GM23338 (cell line): ENCODE measurements at regions not wholly inside any gene's neighbourhood (a gene's known extent, or its start where the extent isn't known, plus 50 kb on each side); places are given as distances from the start of the nearest gene placed in this dataset.

ENCODE experiments used
- ATAC-seq: fragments of 200-7000 bp; cut with Tn5 transposase; 3 replicates; pipeline ENCODE4 v1.9.1; 2020
- DNase-seq: peaks from one replicate; pipeline ENCODE4 v3.0.0-alpha.2; 2015; ENCODE audit warnings: low spot score
- H2AFZ ChIP-seq: fragments of 200-600 bp; sonication (generic); 2 replicates; pipeline ENCODE4 v1.8.0; 2016; ENCODE audit warnings: antibody characterized with exemption, mild to moderate bottlenecking, moderate library complexity
- H3F3A ChIP-seq: fragments of 200-600 bp; sonication (generic); replicated peaks from 2 replicates; pipeline ENCODE4 v1.8.0; 2017; ENCODE audit warnings: antibody characterized with exemption, mixed run types, low read depth
- H3K27ac ChIP-seq: fragments of 200-600 bp; sonication (generic); 2 replicates; pipeline ENCODE4 v1.6.1; 2016; ENCODE audit warnings: low read depth
- H3K27me3 ChIP-seq: fragments of 200-600 bp; sonication (generic); 2 replicates; pipeline ENCODE4 v1.8.0; 2016; ENCODE audit warnings: mild to moderate bottlenecking, mixed run types, moderate library complexity; ENCODE audit not compliant: insufficient read depth
- H3K36me3 ChIP-seq: fragments of 200-600 bp; sonication (generic); 2 replicates; pipeline ENCODE4 v1.8.0; 2016; ENCODE audit warnings: mild to moderate bottlenecking; ENCODE audit not compliant: insufficient read depth
- H3K4me1 ChIP-seq: fragments of 200-600 bp; sonication (generic); 2 replicates; pipeline ENCODE4 v1.8.0; 2016; ENCODE audit warnings: mild to moderate bottlenecking, moderate library complexity; ENCODE audit not compliant: insufficient read depth
- H3K4me2 ChIP-seq: fragments of 200-600 bp; sonication (generic); 2 replicates; pipeline ENCODE4 v1.7.1; 2017; ENCODE audit warnings: mixed run types
- H3K4me3 ChIP-seq: fragments of 200-600 bp; sonication (generic); 2 replicates; pipeline ENCODE4 v1.6.1; 2016; ENCODE audit warnings: mixed run types
- H3K79me2 ChIP-seq: fragments of 200-600 bp; sonication (generic); replicated peaks from 2 replicates; pipeline ENCODE4 v1.8.0; 2017; ENCODE audit warnings: mild to moderate bottlenecking; ENCODE audit not compliant: insufficient read depth
- H3K9me2 ChIP-seq: fragments of 200-600 bp; sonication (generic); 2 replicates; pipeline ENCODE4 v1.8.0; 2017; ENCODE audit not compliant: insufficient read depth
- H4K20me1 ChIP-seq: fragments of 200-600 bp; sonication (generic); replicated peaks from 2 replicates; pipeline ENCODE4 v1.8.0; 2017; ENCODE audit warnings: mild to moderate bottlenecking; ENCODE audit not compliant: insufficient read depth
- H3K27ac Mint-ChIP-seq: 2 replicates; pipeline ENCODE4 v1.8.0; 2020; ENCODE audit warnings: inconsistent platforms, mild to moderate bottlenecking, moderate library complexity, mixed read lengths
- H3K27me3 Mint-ChIP-seq: 3 replicates; pipeline ENCODE4 v1.8.0; 2022; ENCODE audit warnings: low read depth, mild to moderate bottlenecking, moderate library complexity, mixed read lengths, inconsistent platforms; ENCODE audit not compliant: insufficient read depth, poor library complexity
- H3K36me3 Mint-ChIP-seq: 3 replicates; pipeline ENCODE4 v1.8.0; 2021; ENCODE audit warnings: low read depth, mild to moderate bottlenecking, inconsistent platforms, moderate library complexity, mixed read lengths
- H3K4me1 Mint-ChIP-seq: 3 replicates; pipeline ENCODE4 v1.8.0; 2020; ENCODE audit warnings: mild to moderate bottlenecking, inconsistent platforms, mixed read lengths
- H3K4me3 Mint-ChIP-seq: 3 replicates; pipeline ENCODE4 v1.8.0; 2021; ENCODE audit warnings: moderate library complexity, mild to moderate bottlenecking, inconsistent platforms, mixed read lengths
- H3K9me3 Mint-ChIP-seq: 3 replicates; pipeline ENCODE4 v1.8.0; 2020; ENCODE audit warnings: moderate library complexity, mild to moderate bottlenecking, inconsistent platforms, mixed read lengths
- POLR2AphosphoS5 ChIP-seq: IDR thresholded peaks from 2 replicates; pipeline ENCODE4 v1.6.1; 2016; ENCODE audit warnings: antibody characterized with exemption, low read depth
- STAT1 ChIP-seq: IDR thresholded peaks from one replicate; pipeline ENCODE4 v1.6.1; 2016; ENCODE audit warnings: antibody characterized with exemption; ENCODE audit not compliant: unreplicated experiment
- ZNF462 ChIP-seq: fragments of 250-450 bp; sonication (Bioruptor Pico); IDR thresholded peaks from 2 replicates; pipeline ENCODE4 v1.5.0; 2020; ENCODE audit warnings: mild to moderate bottlenecking, moderate library complexity
- TF ChIP-seq, protein P1 (sequence below), 2 experiments: fragments of 200-600 bp in 1 of 2; sonication (generic) in 1 of 2; conservative IDR thresholded peaks; 2 replicates each; pipeline versions ENCODE4 v1.5.1 to v1.6.1; 2016 to 2017; ENCODE audit warnings: antibody characterized with exemption in 2 of 2, low read depth in 2 of 2, mild to moderate bottlenecking in 2 of 2, moderate library complexity in 1 of 2

DNA sequence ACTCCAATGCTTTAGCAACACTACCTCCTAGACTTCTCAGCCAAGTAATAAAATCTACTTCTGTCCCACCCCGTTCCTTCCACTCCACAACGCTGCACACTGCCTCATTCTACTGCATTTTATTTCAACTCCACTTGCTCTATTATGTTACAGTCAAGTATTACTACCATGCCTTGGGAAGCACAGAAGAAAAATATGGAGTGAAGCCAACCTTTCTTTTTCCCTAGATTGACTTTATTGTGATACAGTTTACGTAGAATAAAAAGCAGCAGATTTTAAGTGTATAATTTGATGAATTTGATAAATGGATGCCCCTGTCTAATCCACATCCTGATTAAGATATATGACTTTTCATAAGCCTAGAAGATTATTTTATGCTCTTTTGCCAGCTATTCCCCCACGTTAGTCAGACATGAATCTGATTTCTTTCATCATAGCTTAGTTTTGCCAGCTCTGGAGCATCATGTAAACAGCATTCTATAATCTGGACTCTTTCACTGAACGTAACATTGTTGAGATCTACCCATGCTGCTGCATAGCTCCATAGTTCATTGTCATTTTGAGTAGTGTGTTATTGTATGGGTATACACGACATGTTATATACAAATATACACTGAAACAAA is 676.8 kb upstream of the RAB6C start:
- Histone ChIP-seq H3K4me3 (no peak overlapping the region), H3F3A (no peaks in the 10 kb centered on the region), H3K4me1 (no peaks in the 10 kb centered on the region), H3K9me2 (no peaks in the 10 kb centered on the region), H3K27ac (no peak overlapping the region), H3K27me3 (no peaks in the 10 kb centered on the region), H3K36me3 (no peaks in the 10 kb centered on the region), H4K20me1 (no peaks in the 10 kb centered on the region; the same call in 1 of the 2 replicates), H3K4me2 (no peak overlapping the region), H3K79me2 (no peaks in the 10 kb centered on the region), H2AFZ (no peak overlapping the region)
- H3K4me1 Mint-ChIP-seq: no peaks in the 10 kb centered on the region; the same call in 2 of the 3 replicates
- no peaks in the 10 kb centered on the region for H3K36me3 Mint-ChIP-seq
- ATAC-seq (no peak), DNase-seq (no peak)
- H3K9me3 Mint-ChIP-seq: no peaks in the 10 kb centered on the region
- H3K4me3 Mint-ChIP-seq: no peak overlapping the region
- peaks cover 2% of the 10 kb centered on the region for H3K27me3 Mint-ChIP-seq
- no peak for TF ChIP-seq ZNF462 (CRISPR knock-in tag)
- TF ChIP-seq POLR2AphosphoS5: no peak
- TF ChIP-seq STAT1: no peak
- TF ChIP-seq, protein P1, sequence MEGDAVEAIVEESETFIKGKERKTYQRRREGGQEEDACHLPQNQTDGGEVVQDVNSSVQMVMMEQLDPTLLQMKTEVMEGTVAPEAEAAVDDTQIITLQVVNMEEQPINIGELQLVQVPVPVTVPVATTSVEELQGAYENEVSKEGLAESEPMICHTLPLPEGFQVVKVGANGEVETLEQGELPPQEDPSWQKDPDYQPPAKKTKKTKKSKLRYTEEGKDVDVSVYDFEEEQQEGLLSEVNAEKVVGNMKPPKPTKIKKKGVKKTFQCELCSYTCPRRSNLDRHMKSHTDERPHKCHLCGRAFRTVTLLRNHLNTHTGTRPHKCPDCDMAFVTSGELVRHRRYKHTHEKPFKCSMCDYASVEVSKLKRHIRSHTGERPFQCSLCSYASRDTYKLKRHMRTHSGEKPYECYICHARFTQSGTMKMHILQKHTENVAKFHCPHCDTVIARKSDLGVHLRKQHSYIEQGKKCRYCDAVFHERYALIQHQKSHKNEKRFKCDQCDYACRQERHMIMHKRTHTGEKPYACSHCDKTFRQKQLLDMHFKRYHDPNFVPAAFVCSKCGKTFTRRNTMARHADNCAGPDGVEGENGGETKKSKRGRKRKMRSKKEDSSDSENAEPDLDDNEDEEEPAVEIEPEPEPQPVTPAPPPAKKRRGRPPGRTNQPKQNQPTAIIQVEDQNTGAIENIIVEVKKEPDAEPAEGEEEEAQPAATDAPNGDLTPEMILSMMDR (conservative IDR thresholded peaks at IDR 0.05; ENCODE audit: low read depth in 2 of 2): no peak
- H3K27ac Mint-ChIP-seq: no peak overlapping the region
